Mesothelial cell of epicardium (in vitro differentiated cells): ENCODE measurements at regions not wholly inside any gene's neighbourhood (a gene's known extent, or its start where the extent isn't known, plus 50 kb on each side); places are given as distances from the start of the nearest gene placed in this dataset.

Experiments
- DNase-seq, 2 experiments: peaks; one replicate each; pipeline ENCODE4 v3.0.0; 2021; ENCODE audit warnings: low spot score in 2 of 2; ENCODE audit not compliant: unreplicated experiment in 2 of 2
- H3K27ac Mint-ChIP-seq: 2 replicates; pipeline ENCODE4 v1.8.0; 2021; ENCODE audit warnings: mixed read lengths
- H3K27me3 Mint-ChIP-seq: 2 replicates; pipeline ENCODE4 v1.8.0; 2021; ENCODE audit warnings: low read depth, mixed read lengths
- H3K36me3 Mint-ChIP-seq: 2 replicates; pipeline ENCODE4 v1.8.0; 2021; ENCODE audit warnings: mixed read lengths
- H3K4me1 Mint-ChIP-seq: 2 replicates; pipeline ENCODE4 v1.8.0; 2021; ENCODE audit warnings: mixed read lengths
- H3K4me3 Mint-ChIP-seq: 2 replicates; pipeline ENCODE4 v1.8.0; 2021; ENCODE audit warnings: mild to moderate bottlenecking, moderate library complexity, mixed read lengths
- H3K9me3 Mint-ChIP-seq: 2 replicates; pipeline ENCODE4 v1.8.0; 2021; ENCODE audit warnings: mixed read lengths
- TF ChIP-seq, protein P1 (sequence below): fragments of 200-600 bp; sonication (generic); IDR thresholded peaks from one replicate; pipeline ENCODE4 v1.5.0; 2021; ENCODE audit warnings: antibody characterized with exemption; ENCODE audit not compliant: unreplicated experiment

DNA sequence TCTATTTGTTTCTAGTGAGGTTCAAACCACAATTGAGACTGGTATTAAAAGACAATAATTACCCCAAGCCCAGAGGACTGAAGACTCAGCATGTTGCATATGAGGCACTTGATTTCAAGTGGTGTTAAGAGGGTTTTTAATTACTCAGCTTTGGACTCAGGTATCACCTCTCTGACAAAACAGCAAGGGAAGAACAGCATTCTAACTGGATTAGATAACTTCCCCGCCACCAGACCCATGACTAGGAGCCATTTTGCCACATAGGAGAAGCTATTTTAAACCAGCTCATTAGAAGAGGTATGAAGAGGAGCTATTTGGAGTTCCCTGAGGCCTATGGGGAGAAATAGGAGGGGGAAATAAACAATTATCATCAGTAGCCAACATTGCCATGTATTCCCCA lies 226.1 kb upstream of the TOX3 start:
- no peaks in the 10 kb centered on the region for H3K36me3 Mint-ChIP-seq
- H3K27me3 Mint-ChIP-seq: peaks cover 39% of the 10 kb centered on the region
- no peak overlapping the region for H3K4me3 Mint-ChIP-seq
- H3K27ac Mint-ChIP-seq: no peak overlapping the region
- no peak for DNase-seq
- TF ChIP-seq, protein P1, sequence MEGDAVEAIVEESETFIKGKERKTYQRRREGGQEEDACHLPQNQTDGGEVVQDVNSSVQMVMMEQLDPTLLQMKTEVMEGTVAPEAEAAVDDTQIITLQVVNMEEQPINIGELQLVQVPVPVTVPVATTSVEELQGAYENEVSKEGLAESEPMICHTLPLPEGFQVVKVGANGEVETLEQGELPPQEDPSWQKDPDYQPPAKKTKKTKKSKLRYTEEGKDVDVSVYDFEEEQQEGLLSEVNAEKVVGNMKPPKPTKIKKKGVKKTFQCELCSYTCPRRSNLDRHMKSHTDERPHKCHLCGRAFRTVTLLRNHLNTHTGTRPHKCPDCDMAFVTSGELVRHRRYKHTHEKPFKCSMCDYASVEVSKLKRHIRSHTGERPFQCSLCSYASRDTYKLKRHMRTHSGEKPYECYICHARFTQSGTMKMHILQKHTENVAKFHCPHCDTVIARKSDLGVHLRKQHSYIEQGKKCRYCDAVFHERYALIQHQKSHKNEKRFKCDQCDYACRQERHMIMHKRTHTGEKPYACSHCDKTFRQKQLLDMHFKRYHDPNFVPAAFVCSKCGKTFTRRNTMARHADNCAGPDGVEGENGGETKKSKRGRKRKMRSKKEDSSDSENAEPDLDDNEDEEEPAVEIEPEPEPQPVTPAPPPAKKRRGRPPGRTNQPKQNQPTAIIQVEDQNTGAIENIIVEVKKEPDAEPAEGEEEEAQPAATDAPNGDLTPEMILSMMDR: no peak
- no peaks in the 10 kb centered on the region for H3K9me3 Mint-ChIP-seq
- no peaks in the 10 kb centered on the region for H3K4me1 Mint-ChIP-seq

DNA sequence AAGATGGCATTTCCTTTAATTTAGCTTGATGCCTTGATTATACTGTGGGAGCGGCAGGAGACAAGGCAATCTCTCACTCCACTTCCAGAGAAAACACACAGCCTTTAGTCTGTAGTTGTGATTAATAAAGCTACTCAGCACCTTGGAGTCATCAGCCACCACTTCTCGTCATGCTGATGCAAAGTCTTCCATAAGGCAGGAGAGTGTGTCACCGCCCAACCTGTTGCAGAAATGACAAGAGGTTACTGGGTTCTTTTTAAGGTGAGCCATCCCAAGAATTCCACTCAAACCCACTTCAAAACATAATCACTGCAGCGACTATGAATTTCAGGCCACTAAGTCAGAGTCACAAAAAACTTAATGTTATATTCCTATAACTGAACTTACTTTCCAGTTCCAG lies 223.9 kb upstream of the TOX3 start:
- Mint-ChIP-seq H3K4me3 (no peak overlapping the region), H3K27me3 (peaks cover 46% of the 10 kb centered on the region)

DNA sequence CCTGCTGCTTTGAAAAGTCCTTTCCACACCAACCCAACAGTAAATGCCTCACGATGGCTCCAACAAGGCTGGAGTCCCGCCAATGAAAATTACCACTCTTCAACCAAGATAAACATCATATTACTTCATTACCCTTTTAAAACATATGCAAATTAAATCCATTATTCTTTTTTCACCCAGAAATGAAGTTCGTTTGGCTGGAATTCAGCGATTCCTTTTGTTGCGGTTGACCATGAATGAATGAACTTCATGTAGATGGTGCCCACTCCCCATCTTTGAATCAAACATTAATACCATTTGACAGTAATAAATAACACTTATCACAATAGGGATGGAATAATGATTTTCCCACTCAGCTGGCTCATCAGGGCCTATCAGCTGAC lies 211.5 kb upstream of the TOX3 start:
- no peak for DNase-seq
- H3K27me3 Mint-ChIP-seq: peaks cover 2% of the 10 kb centered on the region
- H3K4me3 Mint-ChIP-seq: no peak overlapping the region
- H3K9me3 Mint-ChIP-seq: no peaks in the 10 kb centered on the region
- H3K4me1 Mint-ChIP-seq: no peaks in the 10 kb centered on the region
- TF ChIP-seq, protein P1: no peak
- H3K36me3 Mint-ChIP-seq: no peaks in the 10 kb centered on the region
- no peak overlapping the region for H3K27ac Mint-ChIP-seq

More for the DNA sequence above, 223.9 kb upstream of the TOX3 start:
- no peak for DNase-seq
- TF ChIP-seq, protein P1: no peak
- H3K36me3 Mint-ChIP-seq: no peaks in the 10 kb centered on the region
- H3K4me1 Mint-ChIP-seq: no peaks in the 10 kb centered on the region
- no peak overlapping the region for H3K27ac Mint-ChIP-seq
- no peaks in the 10 kb centered on the region for H3K9me3 Mint-ChIP-seq

DNA sequence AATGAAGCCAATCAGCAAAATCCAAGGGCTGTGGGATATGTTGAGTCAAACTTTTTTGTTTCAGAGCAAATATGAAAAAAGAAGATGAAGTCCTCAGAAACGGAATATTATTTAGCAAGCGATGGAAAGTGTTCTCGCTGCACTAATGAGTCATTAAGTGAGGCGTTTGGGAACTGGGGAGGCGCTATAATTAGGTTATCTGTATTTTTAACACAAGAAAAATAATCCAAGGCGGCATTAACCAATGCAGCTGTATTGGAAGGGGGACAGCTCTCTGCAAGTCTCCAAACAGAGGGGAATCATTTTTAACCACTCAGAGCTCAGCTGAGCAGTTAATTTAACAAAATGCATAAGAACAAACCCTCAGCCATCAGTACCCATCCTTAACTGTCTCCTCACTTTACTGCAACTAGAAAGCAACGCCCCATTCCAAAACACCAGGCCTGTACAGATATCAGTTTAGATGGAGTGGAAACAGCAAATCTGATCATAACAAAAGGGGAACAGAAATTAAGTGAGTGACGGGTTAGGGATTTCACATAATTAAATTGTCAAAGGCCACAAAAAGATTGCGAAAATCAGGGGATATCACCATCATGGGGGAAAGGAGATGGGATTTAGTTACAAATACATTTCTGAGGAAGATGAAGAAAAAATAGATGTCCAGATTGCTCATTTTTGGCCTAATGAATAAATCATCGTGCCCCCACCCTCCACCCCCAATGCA lies 211.0 kb upstream of the TOX3 start:
- DNase-seq: no peak
- Mint-ChIP-seq H3K9me3 (no peaks in the 10 kb centered on the region), H3K4me3 (no peak overlapping the region), H3K4me1 (no peaks in the 10 kb centered on the region), H3K27ac (no peak overlapping the region), H3K36me3 (no peaks in the 10 kb centered on the region), H3K27me3 (peaks cover 2% of the 10 kb centered on the region)
- TF ChIP-seq, protein P1: no peak

DNA sequence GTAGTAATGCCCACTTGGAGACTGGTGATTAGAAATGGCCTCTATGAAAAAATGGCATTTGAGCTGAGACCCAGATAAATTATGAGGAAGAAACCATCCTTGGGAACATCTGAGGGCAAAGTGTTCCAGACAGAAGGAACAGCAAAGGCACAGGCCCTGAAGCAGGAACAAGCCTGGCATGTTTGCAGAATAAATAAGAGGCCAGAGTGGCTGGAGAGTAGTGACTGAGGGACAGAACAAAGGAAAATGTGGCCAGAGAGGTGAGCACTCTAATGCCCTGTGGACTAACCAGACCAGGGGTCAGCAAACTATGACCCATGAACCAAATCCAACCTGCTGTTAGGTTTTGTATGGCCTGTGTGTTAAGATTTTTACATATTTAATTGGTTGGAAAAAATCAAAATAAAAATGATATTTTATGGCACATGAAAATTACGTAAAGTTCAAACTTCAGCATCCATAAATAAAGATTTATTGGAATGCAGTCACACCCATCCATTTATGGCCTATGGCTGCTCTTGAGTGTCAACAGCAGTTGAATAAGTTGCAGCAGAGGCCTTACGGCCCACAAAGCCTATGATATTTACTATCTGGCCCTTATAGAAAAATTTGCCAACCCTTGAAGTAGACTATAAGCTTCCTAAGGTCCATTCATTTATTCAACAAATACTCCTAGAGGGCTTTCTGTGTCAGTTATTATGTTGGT lies 210.0 kb upstream of the TOX3 start:
- H3K36me3 Mint-ChIP-seq: no peaks in the 10 kb centered on the region
- TF ChIP-seq, protein P1: no peak
- no peak overlapping the region for H3K4me3 Mint-ChIP-seq
- H3K27me3 Mint-ChIP-seq: no peaks in the 10 kb centered on the region
- no peaks in the 10 kb centered on the region for H3K4me1 Mint-ChIP-seq
- H3K9me3 Mint-ChIP-seq: no peaks in the 10 kb centered on the region
- no peak for DNase-seq
- no peak overlapping the region for H3K27ac Mint-ChIP-seq
